SK-N-MC (cell line): ENCODE measurements at regions not wholly inside any gene's neighbourhood (a gene's known extent, or its start where the extent isn't known, plus 50 kb on each side); places are given as distances from the start of the nearest gene placed in this dataset.
"Not testable (repeated sequence)": the region's sequence is repeated elsewhere in the genome, so short reads cannot be mapped to it uniquely, and the experiment has no call there.

Experiments used
- DNase-seq: peaks from one replicate; pipeline ENCODE4 v3.0.0-alpha.2; 2011; ENCODE audit warnings: low read depth, low spot score
- H3K27ac ChIP-seq: fragments of 200-600 bp; sonication (generic); 2 replicates; pipeline ENCODE4 v1.5.1; 2016; ENCODE audit warnings: mixed run types
- H3K36me3 ChIP-seq: fragments of 200-600 bp; sonication (generic); 2 replicates; pipeline ENCODE4 v1.6.1; 2017; ENCODE audit warnings: antibody characterized with exemption, low read length, mixed read lengths; ENCODE audit not compliant: insufficient read depth
- H3K4me3 ChIP-seq: fragments of 200-600 bp; sonication (generic); 2 replicates; pipeline ENCODE4 v1.5.1; 2016
- H3K9ac ChIP-seq: fragments of 200-600 bp; sonication (generic); 2 replicates; pipeline ENCODE4 v1.8.0; 2017; ENCODE audit warnings: mixed run types, mixed read lengths; ENCODE audit not compliant: insufficient read length
- H3K9me3 ChIP-seq: fragments of 200-600 bp; sonication (generic); 2 replicates; pipeline ENCODE4 v1.6.1; 2017; ENCODE audit warnings: low read depth, mild to moderate bottlenecking, antibody characterized with exemption, low read length, moderate library complexity, mixed read lengths
- EZH2 ChIP-seq: fragments of 200-600 bp; sonication (generic); IDR thresholded peaks from one replicate; pipeline ENCODE4 v1.6.1; 2017; ENCODE audit warnings: antibody characterized with exemption
- FOXP2 ChIP-seq: optimal IDR thresholded peaks from 2 replicates; pipeline ENCODE3; 2011; ENCODE audit warnings: mild to moderate bottlenecking, moderate library complexity; ENCODE audit not compliant: insufficient read depth; ENCODE audit errors: extremely low read length, control extremely low read depth
- POLR2AphosphoS5 ChIP-seq: IDR thresholded peaks from 2 replicates; pipeline ENCODE4 v1.6.1; 2012; ENCODE audit warnings: mild to moderate bottlenecking, low read depth, low read length, borderline replicate concordance

DNA sequence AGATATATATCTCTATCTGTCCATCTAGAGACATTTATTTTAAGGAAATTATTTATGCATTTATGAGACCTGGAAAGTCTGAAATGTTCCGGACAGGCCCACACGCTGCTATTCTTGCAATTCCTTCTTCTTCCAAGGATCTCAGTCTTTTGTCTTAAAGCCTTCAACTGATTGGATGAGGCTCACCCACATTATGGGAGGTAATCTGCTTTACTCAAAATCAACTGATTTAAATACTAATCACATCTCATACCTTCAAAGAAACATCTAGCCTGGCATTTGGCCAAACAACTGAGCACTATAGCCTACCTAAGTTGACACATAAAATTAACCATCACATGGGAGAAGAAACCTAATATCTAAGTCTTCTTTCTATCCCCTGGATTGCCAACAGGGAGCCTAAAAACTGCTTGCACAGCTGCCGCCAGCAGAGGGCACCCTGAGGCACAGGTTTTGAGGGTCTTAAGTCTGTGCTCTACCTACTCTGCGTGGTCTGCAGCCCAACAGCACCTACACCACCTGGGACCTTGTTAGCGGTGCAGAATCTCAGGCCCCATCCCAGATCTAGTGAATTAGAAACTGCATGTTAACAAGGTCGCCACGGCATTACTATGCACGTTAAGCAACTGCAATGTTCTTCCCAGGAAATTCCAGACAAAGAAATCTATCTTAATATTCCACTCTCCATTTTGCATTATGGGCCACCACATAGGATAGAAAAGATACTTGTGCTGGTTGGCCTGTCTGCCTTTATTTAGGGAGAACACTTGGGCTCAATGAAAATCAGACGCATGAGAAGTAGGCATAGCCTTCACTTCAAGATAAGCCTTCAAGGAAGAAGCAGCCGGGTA lies 249.7 kb downstream of the FOXG1 start:
- no peak overlapping the region for H3K4me3 ChIP-seq
- H3K27ac ChIP-seq, result no peak overlapping the region
- no peaks in the 10 kb centered on the region for H3K9me3 ChIP-seq
- TF ChIP-seq FOXP2 (no peak), EZH2 (no peak), POLR2AphosphoS5 (no peak)
- peak; percentile 8 for DNase-seq
- no peaks in the 10 kb centered on the region for H3K36me3 ChIP-seq
- H3K9ac ChIP-seq, result no peak overlapping the region

DNA sequence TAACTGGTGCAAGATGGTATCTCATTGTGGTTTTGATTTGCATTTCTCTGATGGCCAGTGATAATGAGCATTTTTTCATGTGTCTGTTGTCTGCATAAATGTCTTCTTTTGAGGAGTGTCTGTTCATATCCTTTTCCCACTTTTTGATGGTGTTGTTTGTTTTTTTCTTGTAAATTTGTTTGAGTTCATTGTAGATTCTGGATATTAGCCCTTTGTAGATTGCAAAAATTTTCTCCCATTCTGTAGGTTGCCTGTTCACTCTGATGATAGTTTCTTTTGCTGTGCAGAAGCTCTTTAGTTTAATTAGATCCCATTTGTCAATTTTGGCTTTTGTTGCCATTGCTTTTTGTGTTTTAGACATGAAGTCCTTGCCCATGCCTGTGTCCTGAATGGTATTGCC lies 256.9 kb downstream of the FOXG1 start:
- H3K9ac ChIP-seq, H3K4me3 ChIP-seq, H3K27ac ChIP-seq, H3K36me3 ChIP-seq, H3K9me3 ChIP-seq, DNase-seq: not testable (repeated sequence)

DNA sequence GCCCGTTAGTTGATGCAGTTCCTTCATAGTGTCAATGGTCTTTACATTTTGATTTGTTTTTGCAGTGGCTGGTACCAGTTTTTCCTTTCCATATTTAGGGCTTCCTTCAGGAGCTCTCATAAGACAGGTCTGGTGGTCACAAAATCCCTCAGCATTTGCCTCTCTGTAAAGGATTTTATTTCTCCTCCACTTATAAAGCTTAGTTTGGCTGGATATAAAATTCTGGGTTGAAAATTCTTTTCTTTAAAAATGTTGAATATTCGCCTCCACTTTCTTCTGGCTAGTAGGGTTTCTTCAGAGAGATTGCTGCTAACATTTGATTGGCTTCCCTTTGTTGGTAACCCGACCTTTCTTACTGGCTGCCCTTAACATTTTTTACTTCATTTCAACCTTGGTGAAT lies 260.9 kb downstream of the FOXG1 start:
- not testable (repeated sequence) for H3K9me3 ChIP-seq, H3K9ac ChIP-seq, H3K36me3 ChIP-seq, DNase-seq, H3K27ac ChIP-seq, H3K4me3 ChIP-seq

DNA sequence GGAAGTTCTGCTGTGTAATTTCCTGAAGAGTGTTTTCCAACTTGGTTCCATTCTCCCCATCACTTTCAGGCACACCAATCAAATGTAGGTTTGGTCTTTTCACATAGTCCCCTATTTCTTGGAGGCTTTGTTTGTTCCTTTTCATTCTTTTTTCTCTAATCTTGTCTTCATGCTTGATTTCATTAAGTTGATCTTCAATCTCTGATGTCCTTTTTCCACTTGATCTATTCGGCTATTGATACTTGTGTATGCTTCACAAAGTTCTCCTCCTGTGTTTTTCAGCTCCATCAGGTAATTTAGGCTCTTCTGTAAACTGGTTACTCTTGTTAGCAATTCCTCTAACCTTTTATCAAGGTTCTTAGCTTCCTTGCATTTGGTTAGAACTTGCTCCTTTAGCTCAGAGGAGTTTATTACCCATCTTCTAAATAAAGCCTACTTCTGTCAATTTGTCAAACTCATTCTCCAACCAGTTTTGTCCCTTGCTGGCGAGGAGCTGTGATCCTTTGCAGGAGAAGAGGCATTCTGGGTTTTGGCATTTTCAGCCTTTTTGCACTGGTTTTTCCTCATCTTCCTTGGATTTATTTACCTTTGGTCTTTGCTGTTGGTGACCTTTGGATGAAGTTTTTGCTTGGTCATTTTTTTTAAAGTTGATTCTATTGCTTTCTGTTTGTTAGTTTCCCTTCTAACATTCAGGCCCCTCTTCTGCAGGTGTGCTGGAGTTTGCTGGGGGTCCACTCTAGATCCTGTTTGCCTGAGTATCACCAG lies 261.5 kb downstream of the FOXG1 start:
- not testable (repeated sequence) for DNase-seq, H3K27ac ChIP-seq, H3K4me3 ChIP-seq, H3K9ac ChIP-seq, H3K36me3 ChIP-seq, H3K9me3 ChIP-seq

DNA sequence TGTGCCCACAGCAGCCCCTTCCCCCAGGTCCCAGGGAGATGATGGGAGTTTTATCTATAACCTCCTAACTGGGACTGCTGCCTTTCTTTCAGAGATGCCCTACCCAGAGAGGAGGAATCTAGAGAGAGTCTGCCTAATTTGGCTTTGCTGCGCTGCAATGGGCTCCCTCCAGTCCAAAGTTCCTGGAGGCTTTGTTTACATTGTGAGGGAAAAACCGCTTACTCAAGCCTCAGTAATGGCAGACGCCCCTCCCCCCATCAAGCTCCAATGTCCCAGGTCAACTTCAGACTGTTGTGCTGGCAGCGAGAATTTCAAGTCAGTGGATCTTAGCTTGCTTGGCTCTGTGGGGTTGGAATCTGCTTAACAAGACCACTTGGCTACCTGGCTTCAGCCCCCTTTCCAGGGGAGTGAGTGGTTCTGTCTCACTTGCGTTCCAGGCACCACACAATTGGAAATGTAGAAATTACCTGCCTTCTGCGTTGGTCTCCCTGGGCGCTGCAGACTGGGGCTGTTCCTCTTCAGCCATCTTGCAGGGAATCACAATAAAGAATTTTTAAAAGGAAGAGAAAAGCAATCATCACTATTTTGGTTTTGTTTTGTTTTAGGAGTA lies 262.5 kb downstream of the FOXG1 start:
- H3K9me3 ChIP-seq, result no peaks in the 10 kb centered on the region
- H3K36me3 ChIP-seq, result no peaks in the 10 kb centered on the region
- DNase-seq, result no peak
- no peak overlapping the region for H3K4me3 ChIP-seq
- H3K27ac ChIP-seq, result no peak overlapping the region
- TF ChIP-seq EZH2 (no peak), FOXP2 (no peak), POLR2AphosphoS5 (no peak)
- H3K9ac ChIP-seq, result no peak overlapping the region

DNA sequence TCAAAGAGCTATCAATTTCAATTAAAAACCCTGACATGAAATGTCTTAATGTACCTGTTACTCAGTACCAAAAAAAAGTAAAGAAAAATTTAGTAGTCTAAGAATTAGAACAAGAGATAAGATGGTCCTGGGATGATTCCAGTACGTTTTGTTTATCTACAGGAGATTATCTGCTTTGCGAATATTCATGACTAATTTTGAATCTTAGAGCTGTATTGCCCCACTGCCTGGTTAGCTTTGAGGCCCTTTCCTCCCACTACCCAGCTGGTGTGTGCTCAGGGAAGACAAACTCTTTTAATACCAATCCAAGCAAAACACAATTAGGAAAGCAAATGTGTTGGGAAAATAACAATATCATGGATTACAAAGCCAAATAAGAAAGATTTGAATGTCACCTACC lies 263.5 kb downstream of the FOXG1 start:
- Histone ChIP-seq H3K9ac (no peak overlapping the region), H3K27ac (no peak overlapping the region), H3K9me3 (no peaks in the 10 kb centered on the region), H3K4me3 (no peak overlapping the region), H3K36me3 (no peaks in the 10 kb centered on the region)
- DNase-seq, result no peak
- TF ChIP-seq POLR2AphosphoS5, result no peak
- TF ChIP-seq FOXP2, result no peak
- no peak for TF ChIP-seq EZH2

DNA sequence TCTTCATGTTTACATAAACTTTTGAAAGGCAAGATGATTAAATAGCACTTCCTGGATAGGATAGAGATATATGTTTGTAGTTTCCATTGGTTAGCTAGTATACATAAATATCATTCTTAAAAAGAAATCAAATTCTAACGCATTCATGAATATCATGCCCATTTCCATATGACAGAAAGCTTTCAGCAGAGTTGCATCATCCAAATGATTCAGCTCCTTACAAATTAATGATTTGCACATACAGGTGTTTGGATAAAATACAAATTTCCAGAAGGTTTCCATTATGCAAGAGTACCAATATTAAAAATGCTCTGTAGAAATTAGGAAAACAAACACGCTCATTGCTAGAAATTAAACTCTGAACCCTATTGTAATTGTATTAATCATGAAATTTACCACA lies 264.4 kb downstream of the FOXG1 start:
- no peak for TF ChIP-seq POLR2AphosphoS5
- no peak for TF ChIP-seq FOXP2
- TF ChIP-seq EZH2, result no peak
- Histone ChIP-seq H3K36me3 (no peaks in the 10 kb centered on the region), H3K9me3 (no peaks in the 10 kb centered on the region), H3K27ac (no peak overlapping the region), H3K4me3 (no peak overlapping the region), H3K9ac (no peak overlapping the region)
- no peak for DNase-seq

DNA sequence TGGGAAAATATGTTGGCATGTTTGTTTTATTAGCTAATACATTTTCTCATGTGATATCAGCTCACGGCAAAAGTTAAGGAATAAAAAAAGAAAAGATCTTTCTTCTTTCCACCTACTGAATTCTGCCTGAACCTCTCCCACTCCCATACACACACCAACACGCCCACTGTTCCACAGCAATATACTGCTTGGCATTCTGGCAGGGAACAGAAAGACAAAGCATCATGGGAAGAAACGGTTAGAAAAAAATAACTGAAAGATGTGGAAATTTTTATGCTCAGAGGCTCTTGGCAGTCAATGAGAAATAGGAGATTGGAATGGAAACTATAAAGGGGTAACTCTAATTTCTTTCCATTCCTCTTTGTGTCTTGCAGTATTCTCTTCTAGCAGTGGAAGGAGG lies 268.5 kb downstream of the FOXG1 start:
- H3K27ac ChIP-seq, result no peak overlapping the region
- H3K4me3 ChIP-seq, result no peak overlapping the region
- TF ChIP-seq FOXP2 (no peak), POLR2AphosphoS5 (no peak), EZH2 (no peak)
- H3K9me3 ChIP-seq, result no peaks in the 10 kb centered on the region
- H3K36me3 ChIP-seq, result no peaks in the 10 kb centered on the region
- DNase-seq, result no peak
- H3K9ac ChIP-seq, result no peak overlapping the region

DNA sequence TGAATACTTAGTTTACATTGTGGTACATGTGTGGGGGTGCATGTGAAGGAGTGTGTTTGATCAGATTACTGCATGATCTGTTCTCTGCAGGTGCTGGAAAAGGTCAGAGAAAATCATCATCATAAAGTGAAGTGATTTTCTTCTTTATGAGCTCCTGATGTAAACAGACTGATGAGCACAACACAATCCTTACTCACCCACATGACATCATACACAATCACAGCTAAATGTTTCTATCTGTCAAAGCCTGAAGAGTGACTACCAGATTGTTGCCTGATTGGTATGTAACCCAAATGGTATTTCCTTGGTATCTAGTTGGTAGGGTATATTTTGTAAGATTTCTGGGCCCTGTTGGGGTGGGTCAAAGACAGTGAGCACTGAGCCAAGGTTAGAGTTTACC lies 270.8 kb downstream of the FOXG1 start:
- Histone ChIP-seq H3K9me3 (no peaks in the 10 kb centered on the region), H3K36me3 (no peaks in the 10 kb centered on the region), H3K27ac (no peak overlapping the region), H3K9ac (no peak overlapping the region), H3K4me3 (no peak overlapping the region)
- TF ChIP-seq FOXP2 (no peak), EZH2 (no peak), POLR2AphosphoS5 (no peak)
- DNase-seq, result no peak
